GM23248 (cell line): ENCODE measurements at regions not wholly inside any gene's neighbourhood (a gene's known extent, or its start where the extent isn't known, plus 50 kb on each side); places are given as distances from the start of the nearest gene placed in this dataset.

ENCODE experiments used
- DNase-seq: peaks from one replicate; pipeline ENCODE4 v3.0.0-alpha.2; 2015
- H2AFZ ChIP-seq: fragments of 200-600 bp; sonication (generic); 2 replicates; pipeline ENCODE4 v1.6.1; 2016; ENCODE audit warnings: antibody characterized with exemption
- H3F3A ChIP-seq: fragments of 200-600 bp; sonication (generic); 2 replicates; pipeline ENCODE4 v1.6.1; 2016; ENCODE audit warnings: mild to moderate bottlenecking, antibody characterized with exemption, mixed run types; ENCODE audit not compliant: insufficient read depth
- H3K27ac ChIP-seq: fragments of 200-600 bp; sonication (generic); 2 replicates; pipeline ENCODE4 v1.5.1; 2016; ENCODE audit warnings: mild to moderate bottlenecking
- H3K27me3 ChIP-seq: fragments of 200-600 bp; sonication (generic); replicated peaks from 2 replicates; pipeline ENCODE4 v1.6.1; 2016; ENCODE audit warnings: mild to moderate bottlenecking; ENCODE audit not compliant: insufficient read depth
- H3K36me3 ChIP-seq: fragments of 200-600 bp; sonication (generic); 2 replicates; pipeline ENCODE4 v1.6.1; 2016; ENCODE audit warnings: low read depth, mild to moderate bottlenecking
- H3K4me1 ChIP-seq: fragments of 200-600 bp; sonication (generic); 2 replicates; pipeline ENCODE4 v1.6.1; 2016; ENCODE audit warnings: mild to moderate bottlenecking; ENCODE audit not compliant: insufficient read depth
- H3K4me2 ChIP-seq: fragments of 200-600 bp; sonication (generic); one replicate; pipeline ENCODE4 v1.6.1; 2016; ENCODE audit warnings: mild to moderate bottlenecking; ENCODE audit not compliant: unreplicated experiment
- H3K4me3 ChIP-seq: fragments of 200-600 bp; sonication (generic); 2 replicates; pipeline ENCODE4 v1.5.1; 2016; ENCODE audit warnings: mild to moderate bottlenecking
- H3K79me2 ChIP-seq: fragments of 200-600 bp; sonication (generic); 2 replicates; pipeline ENCODE4 v1.6.1; 2016; ENCODE audit warnings: mild to moderate bottlenecking; ENCODE audit not compliant: insufficient read depth
- H3K9ac ChIP-seq: fragments of 200-600 bp; sonication (generic); 2 replicates; pipeline ENCODE4 v1.6.1; 2016; ENCODE audit warnings: mild to moderate bottlenecking
- H3K9me2 ChIP-seq: fragments of 200-600 bp; sonication (generic); 2 replicates; pipeline ENCODE4 v1.6.1; 2016; ENCODE audit warnings: mixed run types, mild to moderate bottlenecking, moderate library complexity; ENCODE audit not compliant: insufficient read depth
- H3K9me3 ChIP-seq: fragments of 200-600 bp; sonication (generic); one replicate; pipeline ENCODE4 v1.6.1; 2017; ENCODE audit warnings: low read depth
- H4K20me1 ChIP-seq: fragments of 200-600 bp; sonication (generic); 2 replicates; pipeline ENCODE4 v1.6.0; 2016; ENCODE audit not compliant: insufficient read depth
- EZH2 ChIP-seq: fragments of 200-600 bp; sonication (generic); IDR thresholded peaks from 2 replicates; pipeline ENCODE4 v1.6.1; 2018; ENCODE audit warnings: antibody characterized with exemption, mild to moderate bottlenecking; ENCODE audit not compliant: insufficient read depth, poor library complexity, severe bottlenecking
- EZH2phosphoT487 ChIP-seq: fragments of 200-600 bp; sonication (generic); IDR thresholded peaks from 2 replicates; pipeline ENCODE4 v1.6.1; 2018; ENCODE audit warnings: antibody characterized with exemption, moderate library complexity, mild to moderate bottlenecking, low read depth; ENCODE audit not compliant: insufficient read depth
- WGBS, 2 experiments: methylation state at CpG; one replicate each; pipeline ENCODE4 v1.1.6; 2015 to 2017; ENCODE audit warnings: low lambda C conversion rate in 2 of 2, low coverage in 1 of 2; ENCODE audit errors: missing lambda C conversion rate in 2 of 2; 5-methylcytosine and 5-hydroxymethylcytosine counted together
- in situ Hi-C: fragments of 300-500 bp; cut with MboI; formaldehyde crosslinking; loops from 2 replicates; pipeline ENCODE4 v1.15.0; 2020

DNA sequence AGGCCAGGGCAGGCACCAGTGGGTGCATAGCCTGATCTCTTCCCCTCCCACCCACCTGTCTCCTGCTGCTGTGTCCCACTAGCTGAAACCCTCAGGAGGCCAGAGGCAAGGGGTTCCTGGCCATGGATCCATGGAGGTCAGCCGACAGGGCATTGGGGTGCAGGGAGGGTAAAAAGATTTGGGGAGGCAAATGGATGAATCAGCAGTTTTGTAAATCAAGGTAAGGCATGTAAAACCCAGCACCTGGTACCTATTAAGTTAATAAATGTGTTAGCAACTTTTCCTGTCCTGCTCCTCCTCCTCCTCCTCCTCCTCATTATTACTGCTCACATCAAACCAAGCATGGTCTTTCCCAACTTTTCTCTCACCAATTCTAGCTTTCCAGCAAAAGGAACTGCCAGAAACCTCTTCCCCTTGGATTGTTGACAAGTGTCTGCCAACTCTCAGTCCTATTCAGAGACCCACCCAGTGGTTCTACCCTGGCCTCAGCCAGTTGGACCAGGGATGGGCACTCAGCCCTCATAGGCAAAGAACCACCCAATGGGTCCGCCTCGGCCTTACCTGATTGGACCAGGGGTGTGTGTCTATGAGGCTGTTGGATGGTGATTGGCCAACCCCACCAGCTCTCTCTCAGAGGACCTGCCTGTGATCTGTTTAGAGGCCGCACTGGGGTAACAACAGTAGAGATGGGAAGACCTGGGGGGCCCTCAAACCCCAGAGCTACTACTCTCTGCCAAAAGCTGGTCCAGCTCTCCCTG is 155.7 kb upstream of the GSC start:
- Histone ChIP-seq H3K9me3 (no peaks in the 10 kb centered on the region), H3K4me2 (no peak overlapping the region), H3K79me2 (no peaks in the 10 kb centered on the region), H3K9me2 (no peaks in the 10 kb centered on the region), H3F3A (no peaks in the 10 kb centered on the region), H3K27ac (no peak overlapping the region), H3K4me1 (no peaks in the 10 kb centered on the region), H3K27me3 (no peaks in the 10 kb centered on the region), H3K36me3 (no peaks in the 10 kb centered on the region), H3K4me3 (no peak overlapping the region), H3K9ac (no peak overlapping the region), H4K20me1 (no peaks in the 10 kb centered on the region), H2AFZ (no peak overlapping the region)
- 50% methylated on average over 4 of the region's 4 CpGs for WGBS, 2 experiments
- in situ Hi-C loops: no loop called here
- DNase-seq: no peak
- TF ChIP-seq EZH2phosphoT487 (no peak), EZH2 (no peak)

GRCh38 chr14:94924189-94924588 is 154.3 kb upstream of the GSC start:
- DNase-seq: no peak
- Histone ChIP-seq H3K36me3 (no peaks in the 10 kb centered on the region), H3K9me2 (no peaks in the 10 kb centered on the region), H3K9me3 (no peaks in the 10 kb centered on the region), H4K20me1 (no peaks in the 10 kb centered on the region), H3K9ac (no peak overlapping the region), H3F3A (no peaks in the 10 kb centered on the region), H3K27me3 (no peaks in the 10 kb centered on the region), H2AFZ (no peak overlapping the region), H3K4me3 (no peak overlapping the region), H3K4me1 (no peaks in the 10 kb centered on the region), H3K27ac (no peak overlapping the region), H3K4me2 (no peak overlapping the region), H3K79me2 (no peaks in the 10 kb centered on the region)
- in situ Hi-C loops: no loop called here
- 45 to 50% methylated on average over 4 of the region's 4 CpGs for whole genome bisulfite sequencing, 2 experiments
- TF ChIP-seq EZH2phosphoT487 (no peak), EZH2 (no peak)

DNA sequence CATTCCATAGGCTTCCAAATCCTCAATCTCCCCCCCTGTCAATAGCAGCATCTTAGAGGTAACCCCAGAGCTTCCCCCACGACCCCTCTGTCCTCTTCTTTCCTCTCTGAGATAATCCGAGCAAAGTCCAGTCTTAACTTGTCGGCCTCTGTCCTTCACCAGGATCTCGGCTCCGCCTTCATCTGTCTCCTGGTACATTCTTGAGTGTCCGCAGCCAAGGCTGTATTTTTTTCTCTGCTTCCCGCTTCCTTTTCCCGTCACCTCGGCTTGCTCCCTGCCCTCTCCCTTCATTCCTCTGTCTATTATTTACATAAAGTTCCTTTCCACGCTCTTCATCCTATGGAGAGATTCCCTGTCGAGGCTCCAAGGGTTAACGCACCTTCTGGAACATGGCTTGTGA is 153.9 kb upstream of the GSC start:
- TF ChIP-seq EZH2 (no peak), EZH2phosphoT487 (no peak)
- no peaks in the 10 kb centered on the region for H3K36me3 ChIP-seq
- H3K9me3 ChIP-seq: no peaks in the 10 kb centered on the region
- no peaks in the 10 kb centered on the region for H4K20me1 ChIP-seq
- H3K4me1 ChIP-seq: no peaks in the 10 kb centered on the region
- no peak overlapping the region for H2AFZ ChIP-seq
- H3K9me2 ChIP-seq: no peaks in the 10 kb centered on the region
- no peak overlapping the region for H3K4me3 ChIP-seq
- no peak overlapping the region for H3K27ac ChIP-seq
- WGBS, 2 experiments: 59 to 64% methylated on average over 12 of the region's 12 CpGs
- in situ Hi-C loops: no loop called here
- H3K27me3 ChIP-seq: no peaks in the 10 kb centered on the region
- no peak for DNase-seq
- H3K9ac ChIP-seq: no peak overlapping the region
- no peaks in the 10 kb centered on the region for H3F3A ChIP-seq
- no peaks in the 10 kb centered on the region for H3K79me2 ChIP-seq
- no peak overlapping the region for H3K4me2 ChIP-seq

DNA sequence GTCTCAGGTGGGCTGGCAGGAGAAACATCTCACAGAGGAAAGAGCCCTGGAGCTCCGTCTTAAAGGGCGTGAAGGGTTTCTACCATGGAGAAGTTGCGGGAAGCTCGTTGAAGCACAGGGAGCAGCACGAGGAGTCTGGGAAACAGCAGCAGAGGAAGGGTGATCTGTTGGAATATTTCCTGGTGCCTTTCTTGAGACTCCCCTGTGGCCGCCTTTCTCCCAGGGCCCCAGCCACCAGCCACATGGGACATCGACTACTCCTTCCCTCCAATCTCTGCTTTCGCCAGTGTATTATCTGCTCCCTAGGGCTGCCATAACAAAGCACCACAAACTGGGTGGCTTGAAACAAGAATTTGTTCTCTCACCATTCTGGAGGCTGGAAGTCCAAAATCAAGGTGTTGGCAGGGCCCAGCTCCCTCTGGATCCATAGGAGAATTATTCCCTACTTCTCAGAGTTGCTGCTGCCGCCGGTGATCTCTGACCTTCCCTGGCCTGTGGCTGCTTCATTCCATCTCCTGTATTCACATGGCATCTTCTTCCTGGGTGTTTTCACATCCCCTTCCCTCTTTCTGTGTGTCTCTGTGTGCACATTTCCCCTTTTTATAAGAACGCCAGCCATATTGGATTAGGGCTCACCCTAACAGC is 152.8 kb upstream of the GSC start:
- no peak overlapping the region for H2AFZ ChIP-seq

More for the DNA sequence above, 152.8 kb upstream of the GSC start:
- no peak overlapping the region for H3K4me2 ChIP-seq
- no peaks in the 10 kb centered on the region for H3K9me3 ChIP-seq
- DNase-seq: no peak
- no peaks in the 10 kb centered on the region for H3K9me2 ChIP-seq
- H3K79me2 ChIP-seq: no peaks in the 10 kb centered on the region
- in situ Hi-C loops: no loop called here
- no peaks in the 10 kb centered on the region for H3K36me3 ChIP-seq
- 88 to 93% methylated on average over 11 of the region's 11 CpGs for WGBS, 2 experiments
- no peaks in the 10 kb centered on the region for H3F3A ChIP-seq
- no peaks in the 10 kb centered on the region for H4K20me1 ChIP-seq
- no peak for TF ChIP-seq EZH2phosphoT487
- TF ChIP-seq EZH2: no peak
- no peak overlapping the region for H3K9ac ChIP-seq
- H3K27me3 ChIP-seq: no peaks in the 10 kb centered on the region
- H3K4me3 ChIP-seq: no peak overlapping the region
- no peaks in the 10 kb centered on the region for H3K4me1 ChIP-seq
- H3K27ac ChIP-seq: no peak overlapping the region
